ENCODE measurements at regions not wholly inside any gene's neighbourhood (a gene's known extent, or its start where the extent isn't known, plus 50 kb on each side); places are given as distances from the start of the nearest gene placed in this dataset.

DNA sequence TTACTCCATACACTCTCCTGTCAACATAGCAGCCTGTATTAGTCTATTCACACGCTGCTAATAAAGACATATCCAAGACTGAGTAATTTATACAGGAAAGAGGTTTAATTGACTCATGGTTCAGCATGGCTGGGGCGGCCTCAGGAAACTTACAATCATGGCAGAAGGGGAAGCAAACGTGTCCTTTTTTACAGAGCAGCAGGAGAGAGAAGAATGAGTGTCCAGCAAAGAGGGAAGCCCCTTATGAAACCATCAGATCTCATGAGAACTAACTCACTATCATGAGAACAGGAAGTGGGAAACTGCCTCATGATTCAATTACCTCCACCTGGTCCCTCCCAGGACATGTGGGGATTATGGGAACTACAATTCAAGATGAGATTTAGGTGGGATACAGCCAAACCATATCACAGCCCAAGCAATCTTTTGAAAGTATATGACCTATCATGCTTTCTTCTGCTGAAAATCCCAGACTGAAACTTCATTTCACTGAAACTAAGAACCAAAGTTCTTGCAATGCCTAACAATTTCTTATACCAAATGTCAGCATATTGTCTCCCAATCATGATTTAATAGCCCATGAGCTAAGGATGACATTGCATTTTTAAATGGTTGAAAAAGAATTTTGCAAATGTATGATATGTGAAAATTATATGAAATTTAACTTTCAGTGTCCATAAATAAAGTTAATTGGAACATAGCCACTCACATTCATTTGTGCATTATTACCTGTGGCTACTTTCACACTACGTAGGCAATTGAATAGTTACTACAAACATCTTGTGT is 686.8 kb upstream of the ZEB2 start:
- TF ChIP-seq, protein P1, sequence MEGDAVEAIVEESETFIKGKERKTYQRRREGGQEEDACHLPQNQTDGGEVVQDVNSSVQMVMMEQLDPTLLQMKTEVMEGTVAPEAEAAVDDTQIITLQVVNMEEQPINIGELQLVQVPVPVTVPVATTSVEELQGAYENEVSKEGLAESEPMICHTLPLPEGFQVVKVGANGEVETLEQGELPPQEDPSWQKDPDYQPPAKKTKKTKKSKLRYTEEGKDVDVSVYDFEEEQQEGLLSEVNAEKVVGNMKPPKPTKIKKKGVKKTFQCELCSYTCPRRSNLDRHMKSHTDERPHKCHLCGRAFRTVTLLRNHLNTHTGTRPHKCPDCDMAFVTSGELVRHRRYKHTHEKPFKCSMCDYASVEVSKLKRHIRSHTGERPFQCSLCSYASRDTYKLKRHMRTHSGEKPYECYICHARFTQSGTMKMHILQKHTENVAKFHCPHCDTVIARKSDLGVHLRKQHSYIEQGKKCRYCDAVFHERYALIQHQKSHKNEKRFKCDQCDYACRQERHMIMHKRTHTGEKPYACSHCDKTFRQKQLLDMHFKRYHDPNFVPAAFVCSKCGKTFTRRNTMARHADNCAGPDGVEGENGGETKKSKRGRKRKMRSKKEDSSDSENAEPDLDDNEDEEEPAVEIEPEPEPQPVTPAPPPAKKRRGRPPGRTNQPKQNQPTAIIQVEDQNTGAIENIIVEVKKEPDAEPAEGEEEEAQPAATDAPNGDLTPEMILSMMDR (IDR thresholded peaks at IDR 0.05) = no peak
- TF ChIP-seq POLR2AphosphoS5 (IDR thresholded peaks at IDR 0.05; ENCODE audit: low read depth, low read length) (no peak), SIN3A (IDR thresholded peaks at IDR 0.05; ENCODE audit: borderline replicate concordance, insufficient read depth, low read depth, low read length) (no peak)
